ENCODE measurements at regions not wholly inside any gene's neighbourhood (a gene's known extent, or its start where the extent isn't known, plus 50 kb on each side); places are given as distances from the start of the nearest gene placed in this dataset.

- TF ChIP-seq CTCF (IDR thresholded peaks at IDR 0.05) = no peak
- TF ChIP-seq POLR2A (IDR thresholded peaks at IDR 0.05) = no peak
Observed at GRCh38 chr1:188269956-188270355, 1441.2 kb downstream of the PLA2G4A start.

Measured in body of pancreas (tissue), 4 donors.